GM23248 (cell line): ENCODE measurements at regions not wholly inside any gene's neighbourhood (a gene's known extent, or its start where the extent isn't known, plus 50 kb on each side); places are given as distances from the start of the nearest gene placed in this dataset.

Experiments used
- EZH2 ChIP-seq: fragments of 200-600 bp; sonication (generic); IDR thresholded peaks from 2 replicates; pipeline ENCODE4 v1.6.1; 2018; ENCODE audit warnings: antibody characterized with exemption, mild to moderate bottlenecking; ENCODE audit not compliant: insufficient read depth, poor library complexity, severe bottlenecking
- EZH2phosphoT487 ChIP-seq: fragments of 200-600 bp; sonication (generic); IDR thresholded peaks from 2 replicates; pipeline ENCODE4 v1.6.1; 2018; ENCODE audit warnings: antibody characterized with exemption, moderate library complexity, mild to moderate bottlenecking, low read depth; ENCODE audit not compliant: insufficient read depth

- no peak for TF ChIP-seq EZH2
- no peak for TF ChIP-seq EZH2phosphoT487
Observed at GRCh38 chr5:117455236-117456233, 880.9 kb upstream of the SEMA6A start.
